Activated CD8-positive, alpha-beta T cell treated with anti-CD3 and anti-CD28 coated beads for 36 hours (primary cell): ENCODE measurements at regions not wholly inside any gene's neighbourhood (a gene's known extent, or its start where the extent isn't known, plus 50 kb on each side); places are given as distances from the start of the nearest gene placed in this dataset.

Experiments
- ATAC-seq: fragments of 200-7000 bp; cut with Tn5 transposase; one replicate; pipeline ENCODE4 v1.10.0; 2021; ENCODE audit warnings: mild to moderate bottlenecking, moderate library complexity
- CTCF ChIA-PET: fragments of 350-600 bp; sonication (Branson Sonifier 250); formaldehyde crosslinking; loops from one replicate; lab custom pipeline; 2021; ENCODE audit warnings: antibody characterized with exemption; lab: Charles Lee
- POLR2A ChIA-PET: fragments of 350-600 bp; sonication (Branson Sonifier 250); formaldehyde crosslinking; loops from one replicate; lab custom pipeline; 2021; ENCODE audit warnings: antibody characterized with exemption; lab: Charles Lee
- DNase-seq: peaks from one replicate; pipeline ENCODE4 v3.0.0-alpha.2; 2020
- H3K27ac Mint-ChIP-seq: one replicate; pipeline ENCODE4 v1.8.0; 2021; ENCODE audit warnings: mild to moderate bottlenecking, mixed read lengths
- H3K27me3 Mint-ChIP-seq: one replicate; pipeline ENCODE4 v1.8.0; 2021; ENCODE audit warnings: mixed read lengths
- H3K36me3 Mint-ChIP-seq: one replicate; pipeline ENCODE4 v1.8.0; 2021; ENCODE audit warnings: low read depth, mixed read lengths
- H3K4me1 Mint-ChIP-seq: one replicate; pipeline ENCODE4 v1.8.0; 2021; ENCODE audit warnings: low read depth, mixed read lengths
- H3K4me3 Mint-ChIP-seq: one replicate; pipeline ENCODE4 v1.8.0; 2021; ENCODE audit warnings: mild to moderate bottlenecking, moderate library complexity, mixed read lengths
- H3K9me3 Mint-ChIP-seq: one replicate; pipeline ENCODE4 v1.8.0; 2021; ENCODE audit warnings: mixed read lengths
- CTCF ChIP-seq: fragments of 200-600 bp; IDR thresholded peaks from one replicate; pipeline ENCODE4 v1.8.0; 2022; ENCODE audit warnings: antibody characterized with exemption, mild to moderate bottlenecking
- intact Hi-C: fragments of 100-400 bp; cut with micrococcal nuclease; formaldehyde crosslinking; loops from one replicate; pipeline ENCODE4 v1.10.0; 2022

GRCh38 chr12:19940267-19940666 lies 428.1 kb upstream of the PDE3A start:
- ATAC-seq (no peak), DNase-seq (no peak)
- ChIA-PET CTCF (no interaction called here), POLR2A (no interaction called here)
- intact Hi-C loops = no loop called here
- H3K27ac Mint-ChIP-seq = no peak overlapping the region
- H3K4me3 Mint-ChIP-seq = no peak overlapping the region
- no peaks in the 10 kb centered on the region for H3K4me1 Mint-ChIP-seq
- H3K36me3 Mint-ChIP-seq = no peaks in the 10 kb centered on the region
- peaks cover 4% of the 10 kb centered on the region for H3K27me3 Mint-ChIP-seq
- no peak for TF ChIP-seq CTCF
- H3K9me3 Mint-ChIP-seq = no peaks in the 10 kb centered on the region

- TF ChIP-seq CTCF = no peak
- CTCF ChIA-PET = no interaction called here
- Mint-ChIP-seq H3K9me3 (no peaks in the 10 kb centered on the region), H3K27ac (no peak overlapping the region), H3K4me3 (no peak overlapping the region), H3K4me1 (no peaks in the 10 kb centered on the region), H3K36me3 (no peaks in the 10 kb centered on the region), H3K27me3 (peaks cover 4% of the 10 kb centered on the region)
- DNase-seq = no peak
- no peak for ATAC-seq
- POLR2A ChIA-PET = no interaction called here
- intact Hi-C loops = no loop called here
Observed at GRCh38 chr12:19941096-19941495, 427.2 kb upstream of the PDE3A start.

GRCh38 chr12:19945559-19946435 lies 422.5 kb upstream of the PDE3A start:
- CTCF ChIA-PET = no interaction called here
- intact Hi-C loops = no loop called here
- Mint-ChIP-seq H3K36me3 (no peaks in the 10 kb centered on the region), H3K4me1 (no peaks in the 10 kb centered on the region), H3K27me3 (no peaks in the 10 kb centered on the region), H3K9me3 (peaks cover 2% of the 10 kb centered on the region), H3K4me3 (no peak overlapping the region), H3K27ac (no peak overlapping the region)
- DNase-seq (no peak), ATAC-seq (no peak)
- POLR2A ChIA-PET = no interaction called here
- TF ChIP-seq CTCF = no peak

- intact Hi-C loops = no loop called here
- Mint-ChIP-seq H3K4me1 (no peaks in the 10 kb centered on the region), H3K36me3 (no peaks in the 10 kb centered on the region), H3K27me3 (no peaks in the 10 kb centered on the region), H3K4me3 (no peak overlapping the region), H3K9me3 (peaks cover 2% of the 10 kb centered on the region), H3K27ac (no peak overlapping the region)
- POLR2A ChIA-PET = no interaction called here
- ATAC-seq (no peak), DNase-seq (no peak)
- CTCF ChIA-PET = no interaction called here
- TF ChIP-seq CTCF = no peak
Observed at GRCh38 chr12:19946550-19946949, 421.8 kb upstream of the PDE3A start.

GRCh38 chr12:19947344-19947743 lies 421.0 kb upstream of the PDE3A start:
- DNase-seq = no peak
- Mint-ChIP-seq H3K27me3 (no peaks in the 10 kb centered on the region), H3K9me3 (peaks cover 2% of the 10 kb centered on the region), H3K4me1 (no peaks in the 10 kb centered on the region), H3K27ac (no peak overlapping the region), H3K36me3 (no peaks in the 10 kb centered on the region), H3K4me3 (no peak overlapping the region)
- intact Hi-C loops = no loop called here
- POLR2A ChIA-PET = no interaction called here
- TF ChIP-seq CTCF = no peak
- CTCF ChIA-PET = no interaction called here
- no peak for ATAC-seq
